ENCODE measurements at regions not wholly inside any gene's neighbourhood (a gene's known extent, or its start where the extent isn't known, plus 50 kb on each side); places are given as distances from the start of the nearest gene placed in this dataset.

GRCh38 chr1:163406772-163407171 lies 85.0 kb downstream of the NUF2 start:
- intact Hi-C loops (cut with DNase I; ENCODE audit: low total_unique reads) = no loop called here
- no peak overlapping the region for H3K4me3 ChIP-seq

GRCh38 chr1:163408262-163408661 lies 86.5 kb downstream of the NUF2 start:
- Histone ChIP-seq H3K4me3 (no peak overlapping the region), H3K27me3 (no peaks in the 10 kb centered on the region), H3K36me3 (no peaks in the 10 kb centered on the region), H3K27ac (no peak overlapping the region), H3K4me1 (no peaks in the 10 kb centered on the region), H3K9me3 (no peaks in the 10 kb centered on the region)
- ATAC-seq = no peak
- no peak for DNase-seq
- intact Hi-C loops (cut with DNase I; ENCODE audit: low total_unique reads) = no loop called here
- TF ChIP-seq CTCF (IDR thresholded peaks at IDR 0.05 in 4 of 5, conservative IDR thresholded peaks at IDR 0.05 in 1 of 5) = no peak
- no peak for TF ChIP-seq POLR2A (IDR thresholded peaks at IDR 0.05)
- in situ Hi-C loops (cut with MboI; ENCODE audit: low sequenced_read_pairs in 4 of 4) = loop anchor here in 2 of 4 donors (25.0 kb wide), 1 partner anchor 1654 kb away; no protein-coding TSS in a partner anchor

More at GRCh38 chr1:163406772-163407171, 85.0 kb downstream of the NUF2 start:
- no peaks in the 10 kb centered on the region for H3K9me3 ChIP-seq
- H3K4me1 ChIP-seq = no peaks in the 10 kb centered on the region
- DNase-seq (no peak), ATAC-seq (no peak)
- no peak overlapping the region for H3K27ac ChIP-seq
- H3K36me3 ChIP-seq = no peaks in the 10 kb centered on the region
- in situ Hi-C loops (cut with MboI; ENCODE audit: low sequenced_read_pairs in 4 of 4) = loop anchor here in 2 of 4 donors (25.0 kb wide), 1 partner anchor 1656 kb away; no protein-coding TSS in a partner anchor
- no peak for TF ChIP-seq POLR2A (IDR thresholded peaks at IDR 0.05)
- no peak for TF ChIP-seq CTCF (IDR thresholded peaks at IDR 0.05 in 4 of 5, conservative IDR thresholded peaks at IDR 0.05 in 1 of 5)
- no peaks in the 10 kb centered on the region for H3K27me3 ChIP-seq

- no peak for ATAC-seq
- no peaks in the 10 kb centered on the region for H3K4me1 ChIP-seq
- intact Hi-C loops (cut with DNase I; ENCODE audit: low total_unique reads) = no loop called here
- H3K9me3 ChIP-seq = no peaks in the 10 kb centered on the region
- H3K27ac ChIP-seq = no peak overlapping the region
- H3K27me3 ChIP-seq = no peaks in the 10 kb centered on the region
- H3K4me3 ChIP-seq = no peak overlapping the region
- in situ Hi-C loops (cut with MboI; ENCODE audit: low sequenced_read_pairs in 4 of 4) = loop anchor here in 2 of 4 donors (25.0 kb wide), 1 partner anchor 1652 kb away; no protein-coding TSS in a partner anchor
- peak; percentile 13 to 58 (median 50) for TF ChIP-seq CTCF (IDR thresholded peaks at IDR 0.05 in 4 of 5, conservative IDR thresholded peaks at IDR 0.05 in 1 of 5)
- TF ChIP-seq POLR2A (IDR thresholded peaks at IDR 0.05) = no peak
- no peaks in the 10 kb centered on the region for H3K36me3 ChIP-seq
- DNase-seq = no peak
These were observed 88.6 kb downstream of the NUF2 start for GRCh38 chr1:163410073-163410999.

GRCh38 chr1:163412221-163412620 lies 90.5 kb downstream of the NUF2 start:
- Histone ChIP-seq H3K27ac (no peak overlapping the region), H3K27me3 (peaks cover 0 to 1% (median 0%) of the 10 kb centered on the region in 3 donors), H3K9me3 (no peaks in the 10 kb centered on the region), H3K4me3 (no peak overlapping the region), H3K4me1 (no peaks in the 10 kb centered on the region), H3K36me3 (no peaks in the 10 kb centered on the region)
- in situ Hi-C loops (cut with MboI; ENCODE audit: low sequenced_read_pairs in 4 of 4) = loop anchor here in 2 of 4 donors (25.0 kb wide), 1 partner anchor 1650 kb away; no protein-coding TSS in a partner anchor
- ATAC-seq = no peak
- no peak for DNase-seq
- TF ChIP-seq POLR2A (IDR thresholded peaks at IDR 0.05) (no peak), CTCF (IDR thresholded peaks at IDR 0.05 in 4 of 5, conservative IDR thresholded peaks at IDR 0.05 in 1 of 5) (no peak)
- intact Hi-C loops (cut with DNase I; ENCODE audit: low total_unique reads) = no loop called here

All from gastrocnemius medialis (tissue), 4 donors.